Endothelial cell of umbilical vein (primary cell): ENCODE measurements at regions not wholly inside any gene's neighbourhood (a gene's known extent, or its start where the extent isn't known, plus 50 kb on each side); places are given as distances from the start of the nearest gene placed in this dataset.

Experiments
- BruUV-seq: library from RNA; stranded (reverse); fragments of 400-500 nt; replicated peaks from 2 replicates; lab custom pipeline; 2021; lab: Mats Ljungman, UMichigan
- CTCF ChIA-PET: fragments of 300-600, 350-600 bp; sonication (Branson Sonifier 250); formaldehyde crosslinking; loops from one replicate; lab custom pipeline; 2021; ENCODE audit warnings: antibody characterized with exemption, inconsistent platforms; lab: Charles Lee
- POLR2A ChIA-PET: fragments of 300-600, 350-600 bp; sonication (Branson Sonifier 250); formaldehyde crosslinking; loops from one replicate; lab custom pipeline; 2021; ENCODE audit warnings: antibody characterized with exemption, inconsistent platforms; lab: Charles Lee
- DNase-seq: peaks from one replicate; pipeline ENCODE4 v3.0.0-alpha.2; 2011; ENCODE audit warnings: low read depth, low spot score
- FAIRE-seq: peaks from 2 replicates; lab custom pipeline; 2011; peaks lifted over from hg19 to GRCh38; lab: Jason Lieb, UNC
- H2AFZ ChIP-seq: 2 replicates; pipeline ENCODE4 v1.6.0; 2012; ENCODE audit warnings: low read depth, low read length, control low read depth, inconsistent platforms
- H3K27ac ChIP-seq: 2 replicates; pipeline ENCODE4 v1.5.1; 2011; ENCODE audit warnings: low read depth, mild to moderate bottlenecking, control low read depth, low read length, moderate library complexity; ENCODE audit not compliant: insufficient read depth
- H3K27me3 ChIP-seq, 2 experiments: 2 replicates each; pipeline versions ENCODE4 v1.6.0 to v1.6.1; 2011; ENCODE audit warnings: low read length in 2 of 2, mixed read lengths in 1 of 2; ENCODE audit not compliant: control insufficient read depth in 2 of 2, insufficient read depth in 2 of 2
- H3K36me3 ChIP-seq, 2 experiments: 2 replicates in 1 of 2; 3 replicates in 1 of 2; pipeline ENCODE4 v1.5.1; 2011; ENCODE audit warnings: low read length in 2 of 2, mild to moderate bottlenecking in 1 of 2, moderate library complexity in 1 of 2; ENCODE audit not compliant: control insufficient read depth in 2 of 2, insufficient read depth in 2 of 2; ENCODE audit errors: extremely low read depth in 1 of 2
- H3K4me1 ChIP-seq: 3 replicates; pipeline ENCODE4 v1.5.1; 2011; ENCODE audit warnings: mild to moderate bottlenecking, low read length; ENCODE audit not compliant: control insufficient read depth, insufficient read depth; ENCODE audit errors: extremely low read depth
- H3K4me2 ChIP-seq: 2 replicates; pipeline ENCODE4 v1.6.1; 2011; ENCODE audit warnings: low read length, control low read depth, mixed read lengths; ENCODE audit not compliant: insufficient read depth
- H3K4me3 ChIP-seq, 3 experiments: fragments of 200-600 bp in 1 of 3; sonication (generic), shearing (Covaris generic) in 1 of 3; replicated peaks in 1 of 3; 2 replicates each; pipeline ENCODE4 v1.5.1; 2011 to 2016; ENCODE audit warnings: control low read depth in 3 of 3, low read length in 3 of 3, mild to moderate bottlenecking in 2 of 3, inconsistent platforms in 1 of 3, low read depth in 1 of 3, moderate library complexity in 1 of 3; ENCODE audit not compliant: insufficient read depth in 1 of 3
- H3K79me2 ChIP-seq: 2 replicates; pipeline ENCODE4 v1.6.0; 2012; ENCODE audit warnings: low read length, inconsistent platforms; ENCODE audit not compliant: control insufficient read depth, insufficient read depth
- H3K9ac ChIP-seq: replicated peaks from 2 replicates; pipeline ENCODE3; 2011; ENCODE audit warnings: low read length, control low read depth; ENCODE audit not compliant: insufficient read depth; ENCODE audit errors: extremely low read depth
- H3K9me1 ChIP-seq: replicated peaks from 3 replicates; pipeline ENCODE4 v1.6.0; 2011; ENCODE audit warnings: mild to moderate bottlenecking, low read length; ENCODE audit not compliant: control insufficient read depth, insufficient read depth; ENCODE audit errors: extremely low read depth
- H3K9me3 ChIP-seq: replicated peaks from 2 replicates; pipeline ENCODE4 v1.5.1; 2012; ENCODE audit warnings: low read length, inconsistent platforms; ENCODE audit not compliant: control insufficient read depth, insufficient read depth
- H4K20me1 ChIP-seq: replicated peaks from 2 replicates; pipeline ENCODE3; 2011; ENCODE audit warnings: mild to moderate bottlenecking, low read length; ENCODE audit not compliant: control insufficient read depth, insufficient read depth; ENCODE audit errors: extremely low read depth
- EZH2 ChIP-seq: IDR thresholded peaks from 2 replicates; pipeline ENCODE4 v1.6.1; 2012; ENCODE audit warnings: borderline replicate concordance, low read depth, mild to moderate bottlenecking, moderate library complexity, low read length, inconsistent platforms; ENCODE audit not compliant: severe bottlenecking
- FOS ChIP-seq: IDR thresholded peaks from 2 replicates; pipeline ENCODE4 v1.6.1; 2011; ENCODE audit warnings: mild to moderate bottlenecking, low read length, moderate library complexity, borderline replicate concordance; ENCODE audit not compliant: insufficient read depth
- GATA2 ChIP-seq: IDR thresholded peaks from 2 replicates; pipeline ENCODE4 v1.7.0; 2011; ENCODE audit warnings: low read depth, mild to moderate bottlenecking, moderate library complexity, mixed read lengths, low read length; ENCODE audit not compliant: insufficient read length, insufficient read depth
- JUN ChIP-seq: IDR thresholded peaks from 2 replicates; pipeline ENCODE4 v1.6.1; 2011; ENCODE audit warnings: borderline replicate concordance, low read depth; ENCODE audit not compliant: insufficient read length, insufficient read depth
- MYC ChIP-seq: IDR thresholded peaks from one replicate; pipeline ENCODE4 v1.6.1; 2011; ENCODE audit warnings: mild to moderate bottlenecking, low read depth, low read length
- POLR2A ChIP-seq: IDR thresholded peaks from 2 replicates; pipeline ENCODE4 v1.6.1; 2012; ENCODE audit warnings: low read depth, mild to moderate bottlenecking, control low read depth, low read length
- POLR2AphosphoS5 ChIP-seq: IDR thresholded peaks from 2 replicates; pipeline ENCODE4 v1.6.1; 2012; ENCODE audit warnings: low read depth, mild to moderate bottlenecking, control low read depth, low read length, moderate library complexity; ENCODE audit not compliant: insufficient read depth
- dilution Hi-C: fragments of 300-500 bp; cut with MboI; formaldehyde crosslinking; loops from one replicate; pipeline ENCODE4 v1.15.0; 2019; ENCODE audit warnings: low sequenced_read_pairs; ENCODE audit not compliant: extremely low pct_ligation_motif_present
- intact Hi-C: fragments of 100-400 bp; cut with micrococcal nuclease; formaldehyde crosslinking; loops from one replicate; pipeline ENCODE4 v1.10.0; 2022
- TF ChIP-seq, protein P1 (sequence below), 2 donors: IDR thresholded peaks; 1 replicate in 1 of 2; 2 replicates in 1 of 2; pipeline ENCODE4 v1.5.1; 2011; ENCODE audit warnings: low read length in 2 of 2, mild to moderate bottlenecking in 2 of 2, moderate library complexity in 2 of 2, control low read depth in 1 of 2, inconsistent platforms in 1 of 2, low read depth in 1 of 2; ENCODE audit not compliant: insufficient read depth in 1 of 2; ENCODE audit errors: extremely low read depth in 1 of 2
- TF ChIP-seq, protein P2 (sequence below): IDR thresholded peaks from 2 replicates; pipeline ENCODE4 v1.6.1; 2011; ENCODE audit not compliant: insufficient read depth, insufficient read length

DNA sequence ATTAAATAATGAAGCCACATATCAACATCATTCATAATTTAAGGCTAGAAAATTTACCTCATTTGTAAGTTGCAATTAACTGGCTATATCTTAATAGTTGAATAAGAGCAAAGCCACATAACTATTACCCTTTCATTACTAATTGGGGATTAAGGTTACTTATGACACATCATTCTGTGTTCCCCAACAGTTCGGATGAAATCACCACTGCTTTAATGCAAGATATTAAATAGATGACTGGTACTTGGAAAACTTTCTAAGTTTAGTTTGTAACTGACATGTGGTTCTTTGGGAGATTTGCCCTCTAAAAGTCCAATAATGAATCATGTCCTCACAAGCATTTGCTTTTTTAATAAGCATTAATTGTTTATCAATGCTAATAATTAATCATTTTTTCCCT is 109.1 kb downstream of the MTERF1 start:
- H3K9me3 ChIP-seq: no peaks in the 10 kb centered on the region
- no peak overlapping the region for H3K9ac ChIP-seq
- no peak for DNase-seq
- no peaks in the 10 kb centered on the region for H3K79me2 ChIP-seq
- H3K27ac ChIP-seq: no peak overlapping the region
- ChIA-PET POLR2A (no interaction called here), CTCF (no interaction called here)
- intact Hi-C loops (no loop called here), dilution Hi-C loops (no loop called here)
- no peak overlapping the region for H2AFZ ChIP-seq
- no peaks in the 10 kb centered on the region for H3K36me3 ChIP-seq
- H3K27me3 ChIP-seq: no peaks in the 10 kb centered on the region
- no peak overlapping the region for H3K4me3 ChIP-seq
- H4K20me1 ChIP-seq: no peaks in the 10 kb centered on the region
- no peak for FAIRE-seq
- H3K9me1 ChIP-seq: no peaks in the 10 kb centered on the region
- TF ChIP-seq EZH2 (no peak), MYC (no peak), POLR2AphosphoS5 (no peak), FOS (no peak), GATA2 (no peak), JUN (no peak), POLR2A (no peak)
- TF ChIP-seq, protein P1, sequence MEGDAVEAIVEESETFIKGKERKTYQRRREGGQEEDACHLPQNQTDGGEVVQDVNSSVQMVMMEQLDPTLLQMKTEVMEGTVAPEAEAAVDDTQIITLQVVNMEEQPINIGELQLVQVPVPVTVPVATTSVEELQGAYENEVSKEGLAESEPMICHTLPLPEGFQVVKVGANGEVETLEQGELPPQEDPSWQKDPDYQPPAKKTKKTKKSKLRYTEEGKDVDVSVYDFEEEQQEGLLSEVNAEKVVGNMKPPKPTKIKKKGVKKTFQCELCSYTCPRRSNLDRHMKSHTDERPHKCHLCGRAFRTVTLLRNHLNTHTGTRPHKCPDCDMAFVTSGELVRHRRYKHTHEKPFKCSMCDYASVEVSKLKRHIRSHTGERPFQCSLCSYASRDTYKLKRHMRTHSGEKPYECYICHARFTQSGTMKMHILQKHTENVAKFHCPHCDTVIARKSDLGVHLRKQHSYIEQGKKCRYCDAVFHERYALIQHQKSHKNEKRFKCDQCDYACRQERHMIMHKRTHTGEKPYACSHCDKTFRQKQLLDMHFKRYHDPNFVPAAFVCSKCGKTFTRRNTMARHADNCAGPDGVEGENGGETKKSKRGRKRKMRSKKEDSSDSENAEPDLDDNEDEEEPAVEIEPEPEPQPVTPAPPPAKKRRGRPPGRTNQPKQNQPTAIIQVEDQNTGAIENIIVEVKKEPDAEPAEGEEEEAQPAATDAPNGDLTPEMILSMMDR (IDR thresholded peaks at IDR 0.05; ENCODE audit: extremely low read depth in 1 of 2, insufficient read depth in 1 of 2, low read depth in 1 of 2, low read length in 2 of 2): no peak
- TF ChIP-seq, protein P2, sequence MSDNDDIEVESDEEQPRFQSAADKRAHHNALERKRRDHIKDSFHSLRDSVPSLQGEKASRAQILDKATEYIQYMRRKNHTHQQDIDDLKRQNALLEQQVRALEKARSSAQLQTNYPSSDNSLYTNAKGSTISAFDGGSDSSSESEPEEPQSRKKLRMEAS: no peak
- H3K4me1 ChIP-seq: no peaks in the 10 kb centered on the region
- BruUV-seq: no TSS peak
- H3K4me2 ChIP-seq: no peak overlapping the region
